Panc1 (cell line): ENCODE measurements at regions not wholly inside any gene's neighbourhood (a gene's known extent, or its start where the extent isn't known, plus 50 kb on each side); places are given as distances from the start of the nearest gene placed in this dataset.

ENCODE experiments used
- ATAC-seq: fragments of 200-7000 bp; cut with Tn5 transposase; 2 replicates; pipeline ENCODE4 v1.9.1; 2020; ENCODE audit warnings: mild to moderate bottlenecking, moderate library complexity
- BruUV-seq: library from RNA; stranded (reverse); fragments of 400-500 nt; replicated peaks from 2 replicates; lab custom pipeline; 2021; lab: Mats Ljungman, UMichigan
- CTCF ChIA-PET: fragments of 300-600 bp; sonication (Branson Sonifier 250); formaldehyde crosslinking; loops from one replicate; lab custom pipeline; 2022; ENCODE audit warnings: antibody characterized with exemption; lab: Charles Lee
- POLR2A ChIA-PET: fragments of 300-600 bp; sonication (Branson Sonifier 250); formaldehyde crosslinking; loops from one replicate; lab custom pipeline; 2022; ENCODE audit warnings: antibody characterized with exemption; lab: Charles Lee
- DNase-seq: peaks from one replicate; pipeline ENCODE4 v3.0.0-alpha.2; 2010; ENCODE audit warnings: low read depth, low spot score
- H3K27ac ChIP-seq: 2 replicates; pipeline ENCODE4 v1.5.1; 2011; ENCODE audit warnings: mild to moderate bottlenecking, low read length, inconsistent platforms
- H3K27me3 ChIP-seq: fragments of 200-500 bp; sonication (Bioruptor generic); 2 replicates; pipeline ENCODE4 v1.6.0; 2014; ENCODE audit warnings: low read length, inconsistent platforms; ENCODE audit not compliant: control insufficient read depth, insufficient read depth
- H3K36me3 ChIP-seq: fragments of 200-500 bp; sonication (Bioruptor generic); 2 replicates; pipeline ENCODE4 v1.5.1; 2014; ENCODE audit warnings: inconsistent platforms, mild to moderate bottlenecking, low read length, moderate library complexity; ENCODE audit not compliant: control insufficient read depth, insufficient read depth
- H3K4me1 ChIP-seq: 2 replicates; pipeline ENCODE4 v1.5.1; 2011; ENCODE audit warnings: inconsistent platforms, mild to moderate bottlenecking, low read length, moderate library complexity; ENCODE audit not compliant: control insufficient read depth, insufficient read depth
- H3K4me3 ChIP-seq, 2 experiments: 2 replicates each; pipeline ENCODE4 v1.5.1; 2011 to 2012; ENCODE audit warnings: low read depth in 2 of 2, low read length in 2 of 2, mild to moderate bottlenecking in 2 of 2, inconsistent platforms in 1 of 2, moderate library complexity in 1 of 2
- H3K9me3 ChIP-seq: fragments of 200-500 bp; sonication (Bioruptor generic); 2 replicates; pipeline ENCODE4 v1.5.1; 2014; ENCODE audit warnings: low read depth, mild to moderate bottlenecking, inconsistent platforms, low read length, moderate library complexity; ENCODE audit not compliant: control insufficient read depth, insufficient read depth
- CTCF ChIP-seq: fragments of 450-650 bp; IDR thresholded peaks from 2 replicates; pipeline ENCODE4 v1.5.1; 2017; ENCODE audit warnings: mild to moderate bottlenecking
- POLR2AphosphoS5 ChIP-seq: IDR thresholded peaks from 2 replicates; pipeline ENCODE4 v1.6.1; 2012; ENCODE audit warnings: mild to moderate bottlenecking, low read depth, low read length, moderate library complexity
- SIN3A ChIP-seq: IDR thresholded peaks from 2 replicates; pipeline ENCODE4 v1.6.1; 2012; ENCODE audit warnings: low read depth, mild to moderate bottlenecking, low read length, moderate library complexity, borderline replicate concordance; ENCODE audit not compliant: insufficient read depth
- TCF7L2 ChIP-seq: IDR thresholded peaks from 2 replicates; pipeline ENCODE4 v1.6.1; 2011; ENCODE audit warnings: mild to moderate bottlenecking, low read depth, low read length, inconsistent platforms
- in situ Hi-C: cut with HindIII; loops from 2 replicates; pipeline ENCODE4 v1.10.0; 2016; ENCODE audit warnings: low sequenced_read_pairs, low pct_unique_long_range_greater_than_20kb
- intact Hi-C: fragments of 100-400 bp; cut with micrococcal nuclease; formaldehyde crosslinking; loops from one replicate; pipeline ENCODE4 v1.10.0; 2022; ENCODE audit not compliant: unreplicated experiment
- TF ChIP-seq, protein P1 (sequence below), 2 experiments: IDR thresholded peaks; 2 replicates each; pipeline ENCODE4 v1.6.1; 2011 to 2012; ENCODE audit warnings: low read depth in 2 of 2, control low read depth in 1 of 2, low read length in 1 of 2, mild to moderate bottlenecking in 1 of 2, moderate library complexity in 1 of 2; ENCODE audit not compliant: insufficient read depth in 1 of 2

GRCh38 chr5:153135411-153135810 is 355.1 kb upstream of the GRIA1 start:
- TF ChIP-seq, protein P1, sequence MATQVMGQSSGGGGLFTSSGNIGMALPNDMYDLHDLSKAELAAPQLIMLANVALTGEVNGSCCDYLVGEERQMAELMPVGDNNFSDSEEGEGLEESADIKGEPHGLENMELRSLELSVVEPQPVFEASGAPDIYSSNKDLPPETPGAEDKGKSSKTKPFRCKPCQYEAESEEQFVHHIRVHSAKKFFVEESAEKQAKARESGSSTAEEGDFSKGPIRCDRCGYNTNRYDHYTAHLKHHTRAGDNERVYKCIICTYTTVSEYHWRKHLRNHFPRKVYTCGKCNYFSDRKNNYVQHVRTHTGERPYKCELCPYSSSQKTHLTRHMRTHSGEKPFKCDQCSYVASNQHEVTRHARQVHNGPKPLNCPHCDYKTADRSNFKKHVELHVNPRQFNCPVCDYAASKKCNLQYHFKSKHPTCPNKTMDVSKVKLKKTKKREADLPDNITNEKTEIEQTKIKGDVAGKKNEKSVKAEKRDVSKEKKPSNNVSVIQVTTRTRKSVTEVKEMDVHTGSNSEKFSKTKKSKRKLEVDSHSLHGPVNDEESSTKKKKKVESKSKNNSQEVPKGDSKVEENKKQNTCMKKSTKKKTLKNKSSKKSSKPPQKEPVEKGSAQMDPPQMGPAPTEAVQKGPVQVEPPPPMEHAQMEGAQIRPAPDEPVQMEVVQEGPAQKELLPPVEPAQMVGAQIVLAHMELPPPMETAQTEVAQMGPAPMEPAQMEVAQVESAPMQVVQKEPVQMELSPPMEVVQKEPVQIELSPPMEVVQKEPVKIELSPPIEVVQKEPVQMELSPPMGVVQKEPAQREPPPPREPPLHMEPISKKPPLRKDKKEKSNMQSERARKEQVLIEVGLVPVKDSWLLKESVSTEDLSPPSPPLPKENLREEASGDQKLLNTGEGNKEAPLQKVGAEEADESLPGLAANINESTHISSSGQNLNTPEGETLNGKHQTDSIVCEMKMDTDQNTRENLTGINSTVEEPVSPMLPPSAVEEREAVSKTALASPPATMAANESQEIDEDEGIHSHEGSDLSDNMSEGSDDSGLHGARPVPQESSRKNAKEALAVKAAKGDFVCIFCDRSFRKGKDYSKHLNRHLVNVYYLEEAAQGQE (IDR thresholded peaks at IDR 0.05; ENCODE audit: insufficient read depth in 1 of 2, low read depth in 2 of 2, low read length in 1 of 2), result no peak
- TF ChIP-seq CTCF (no peak), TCF7L2 (no peak), POLR2AphosphoS5 (no peak), SIN3A (no peak)
- ATAC-seq (no peak), DNase-seq (no peak)
- intact Hi-C loops (no loop called here), in situ Hi-C loops (no loop called here)
- Histone ChIP-seq H3K27ac (no peak overlapping the region), H3K27me3 (no peaks in the 10 kb centered on the region), H3K9me3 (no peaks in the 10 kb centered on the region), H3K36me3 (no peaks in the 10 kb centered on the region), H3K4me1 (no peaks in the 10 kb centered on the region), H3K4me3 (no peak overlapping the region)
- BruUV-seq, result no TSS peak
- ChIA-PET CTCF (no interaction called here), POLR2A (no interaction called here)

- CTCF ChIA-PET, result no interaction called here
- no peaks in the 10 kb centered on the region for H3K36me3 ChIP-seq
- ATAC-seq, result no peak
- no peaks in the 10 kb centered on the region for H3K4me1 ChIP-seq
- no TSS peak for BruUV-seq
- no peak for DNase-seq
- intact Hi-C loops (no loop called here), in situ Hi-C loops (no loop called here)
- no peaks in the 10 kb centered on the region for H3K27me3 ChIP-seq
- TF ChIP-seq, protein P1 (IDR thresholded peaks at IDR 0.05; ENCODE audit: insufficient read depth in 1 of 2, low read depth in 2 of 2, low read length in 1 of 2), result no peak
- no peak for TF ChIP-seq CTCF
- TF ChIP-seq SIN3A, result no peak
- no peak for TF ChIP-seq POLR2AphosphoS5
- no peak for TF ChIP-seq TCF7L2
- H3K4me3 ChIP-seq, result no peak overlapping the region
- no peak overlapping the region for H3K27ac ChIP-seq
- H3K9me3 ChIP-seq, result no peaks in the 10 kb centered on the region
- POLR2A ChIA-PET, result no interaction called here
Measured at GRCh38 chr5:153136910-153137614, 353.4 kb upstream of the GRIA1 start.
